K562 (cell line): ENCODE measurements at regions not wholly inside any gene's neighbourhood (a gene's known extent, or its start where the extent isn't known, plus 50 kb on each side); places are given as distances from the start of the nearest gene placed in this dataset.

Experiments
- ATAC-seq: fragments of 200-7000 bp; cut with Tn5 transposase; 3 replicates; pipeline ENCODE4 v1.9.1; 2020; ENCODE audit warnings: moderate library complexity
- BruUV-seq: library from RNA; stranded (reverse); fragments of 400-500 nt; replicated peaks from 2 replicates; lab custom pipeline; 2021; lab: Mats Ljungman, UMichigan
- CTCF ChIA-PET: fragments of 300-600 bp; formaldehyde crosslinking; extraction: SDS; loops from one replicate; lab custom pipeline; 2021; ENCODE audit warnings: low intra/inter-chr PET ratio; lab: Yijun Ruan, JAX
- POLR2A ChIA-PET: fragments of 300-600, 350-650 bp; sonication (Branson Sonifier 250); formaldehyde crosslinking; extraction: SDS; loops from one replicate; lab custom pipeline; 2021; ENCODE audit warnings: antibody characterized with exemption, inconsistent platforms; lab: Yijun Ruan, JAX
- DNase-seq, 4 experiments: peaks; one replicate each; pipeline versions ENCODE4 v3.0.0 to v3.0.0-alpha.2; 2011 to 2018; ENCODE audit warnings: low spot score in 3 of 4, mixed read lengths in 3 of 4; ENCODE audit errors: extremely low read depth in 1 of 4
- FAIRE-seq: peaks from 2 replicates; lab custom pipeline; 2011; peaks lifted over from hg19 to GRCh38; lab: Jason Lieb, UNC
- H2AFZ ChIP-seq: 2 replicates; pipeline ENCODE4 v1.6.0; 2011; ENCODE audit warnings: low read depth, low read length, control low read depth, inconsistent platforms
- H3K27ac ChIP-seq: fragments of 200-600 bp; 3 replicates; pipeline ENCODE4 v1.8.0; 2011; ENCODE audit warnings: low read depth, mild to moderate bottlenecking, control low read depth, inconsistent platforms, low read length, moderate library complexity, mixed read lengths; ENCODE audit errors: extremely low read depth
- H3K27me3 ChIP-seq, 2 experiments: fragments of 300-600 bp in 1 of 2; 2 replicates in 1 of 2; 3 replicates in 1 of 2; pipeline versions ENCODE4 v1.6.0 to v1.8.0; 2011; ENCODE audit warnings: inconsistent platforms in 2 of 2, low read length in 2 of 2, mild to moderate bottlenecking in 1 of 2, mixed read lengths in 1 of 2, moderate library complexity in 1 of 2; ENCODE audit not compliant: control insufficient read depth in 2 of 2, insufficient read depth in 2 of 2
- H3K36me3 ChIP-seq: fragments of 300-600 bp; 3 replicates; pipeline ENCODE4 v1.8.0; 2011; ENCODE audit warnings: mild to moderate bottlenecking, low read length, inconsistent platforms; ENCODE audit not compliant: control insufficient read depth, insufficient read depth
- H3K4me1 ChIP-seq, 2 experiments: fragments of 200-600 bp in 1 of 2; replicated peaks in 1 of 2; 2 replicates in 1 of 2; 3 replicates in 1 of 2; pipeline versions ENCODE4 v1.5.1 to v1.8.0; 2011; ENCODE audit warnings: inconsistent platforms in 2 of 2, low read length in 2 of 2, mild to moderate bottlenecking in 1 of 2, mixed read lengths in 1 of 2, moderate library complexity in 1 of 2; ENCODE audit not compliant: control insufficient read depth in 2 of 2, insufficient read depth in 2 of 2
- H3K4me2 ChIP-seq: 2 replicates; pipeline ENCODE4 v1.6.1; 2011; ENCODE audit warnings: low read length, control low read depth, inconsistent platforms, mixed read lengths; ENCODE audit not compliant: insufficient read depth
- H3K4me3 ChIP-seq: fragments of 200-600 bp; sonication (generic), shearing (Covaris generic); 2 replicates; pipeline ENCODE4 v1.5.1; 2016; ENCODE audit warnings: control low read depth, inconsistent platforms
- H3K79me2 ChIP-seq: fragments of 200-600 bp; 3 replicates; pipeline ENCODE4 v1.8.0; 2011; ENCODE audit warnings: low read length, inconsistent platforms; ENCODE audit not compliant: control insufficient read depth, insufficient read depth
- H3K9ac ChIP-seq, 2 experiments: 2 replicates each; pipeline versions ENCODE4 v1.6.0 to v1.6.1; 2011; ENCODE audit warnings: low read depth in 2 of 2, low read length in 2 of 2, control low read depth in 1 of 2, inconsistent platforms in 1 of 2, mild to moderate bottlenecking in 1 of 2, mixed read lengths in 1 of 2; ENCODE audit not compliant: insufficient read depth in 1 of 2
- H3K9me1 ChIP-seq: one replicate; pipeline ENCODE4 v1.6.0; 2011; ENCODE audit warnings: inconsistent platforms, mild to moderate bottlenecking, low read length, moderate library complexity; ENCODE audit not compliant: control insufficient read depth, insufficient read depth
- H3K9me3 ChIP-seq: replicated peaks from 2 replicates; pipeline ENCODE4 v1.5.1; 2011; ENCODE audit warnings: low read depth, low read length, inconsistent platforms; ENCODE audit not compliant: control insufficient read depth, insufficient read depth
- H4K20me1 ChIP-seq: replicated peaks from 2 replicates; pipeline ENCODE4 v1.6.1; 2011; ENCODE audit warnings: low read length, inconsistent platforms, mixed read lengths; ENCODE audit not compliant: control insufficient read depth, insufficient read depth
- CBFB ChIP-seq: sonication (generic); formaldehyde crosslinking; IDR thresholded peaks from 2 replicates; pipeline ENCODE4 v1.4.0; 2020; ENCODE audit warnings: mild to moderate bottlenecking, missing genetic modification reagents
- CBX1 ChIP-seq: sonication (generic); IDR thresholded peaks from 2 replicates; pipeline ENCODE4 v1.6.1; 2016; ENCODE audit warnings: antibody characterized with exemption, low read depth, mild to moderate bottlenecking
- ETV6 ChIP-seq, 3 experiments: fragments of 150-350 bp in 1 of 3; sonication (generic) in 1 of 3; formaldehyde crosslinking in 1 of 3; IDR thresholded peaks; 2 replicates each; pipeline versions ENCODE4 v1.6.1 to v1.8.0; 2014 to 2022; ENCODE audit warnings: borderline replicate concordance in 2 of 3, low read depth in 2 of 3, antibody characterized with exemption in 1 of 3, low read length in 1 of 3, mild to moderate bottlenecking in 1 of 3, missing genetic modification reagents in 1 of 3
- FOXK2 ChIP-seq, 2 experiments: fragments of 450-650 bp; IDR thresholded peaks in 1 of 2; conservative IDR thresholded peaks in 1 of 2; 2 replicates each; pipeline ENCODE4 v1.6.1; 2016; ENCODE audit warnings: low read depth in 2 of 2, mild to moderate bottlenecking in 1 of 2
- MEF2D ChIP-seq: conservative IDR thresholded peaks from 2 replicates; pipeline ENCODE4 v1.6.1; 2016; ENCODE audit warnings: low read depth, missing genetic modification characterization, missing compliant biosample characterization
- POLR3G ChIP-seq: IDR thresholded peaks from 2 replicates; pipeline ENCODE4 v1.6.1; 2011; ENCODE audit not compliant: insufficient read length, insufficient replicate concordance; ENCODE audit errors: extremely low read depth
- PREB ChIP-seq: sonication (generic); formaldehyde crosslinking; IDR thresholded peaks from 2 replicates; pipeline ENCODE4 v1.8.1; 2023; ENCODE audit warnings: mild to moderate bottlenecking, missing genetic modification reagents
- RAD51 ChIP-seq: fragments of 450-650 bp; IDR thresholded peaks from 2 replicates; pipeline ENCODE4 v1.7.1; 2016; ENCODE audit warnings: low read depth, mild to moderate bottlenecking, borderline replicate concordance
- RBM34 ChIP-seq: fragments of 200-400 bp; formaldehyde crosslinking; IDR thresholded peaks from 2 replicates; pipeline ENCODE4 v1.6.1; 2018; ENCODE audit warnings: low read length, borderline replicate concordance; ENCODE audit not compliant: insufficient read depth
- SETDB1 ChIP-seq: IDR thresholded peaks from one replicate; pipeline ENCODE4 v1.6.1; 2012; ENCODE audit warnings: low read length, control low read depth, inconsistent platforms
- YY1 ChIP-seq, 3 experiments: IDR thresholded peaks; 2 replicates each; pipeline ENCODE4 v1.6.1; 2011; ENCODE audit warnings: low read length in 2 of 3, mild to moderate bottlenecking in 2 of 3, moderate library complexity in 2 of 3, borderline replicate concordance in 1 of 3, control low read depth in 1 of 3, low read depth in 1 of 3; ENCODE audit not compliant: insufficient read depth in 3 of 3, insufficient replicate concordance in 2 of 3, control insufficient read depth in 1 of 3, insufficient read length in 1 of 3; ENCODE audit errors: extremely low read depth in 1 of 3
- ZNF507 ChIP-seq: conservative IDR thresholded peaks from 2 replicates; pipeline ENCODE4 v1.6.1; 2017; ENCODE audit warnings: missing genetic modification characterization, missing compliant biosample characterization
- WGBS: fragments of 100-300 bp; shearing (Covaris generic); methylation state at CpG from one replicate; pipeline ENCODE4 v1.1.6; 2016; ENCODE audit warnings: low coverage, mixed read lengths; ENCODE audit not compliant: insufficient coverage; ENCODE audit errors: missing lambda C conversion rate; 5-methylcytosine and 5-hydroxymethylcytosine counted together
- in situ Hi-C: fragments of 300-500 bp; cut with MboI; formaldehyde crosslinking; loops from 4 replicates; pipeline ENCODE4 v1.15.0; 2018; ENCODE audit warnings: inconsistent platforms, mixed read lengths
- intact Hi-C: fragments of 100-400 bp; cut with micrococcal nuclease; formaldehyde crosslinking; loops from 2 replicates; pipeline ENCODE4 v1.14.2; 2022

- no peaks in the 10 kb centered on the region; the same call in 1 of the 2 replicates for H3K9me3 ChIP-seq
- TF ChIP-seq RAD51 (no peak), ZNF507 (tag) (no peak), POLR3G (no peak)
- no peaks in the 10 kb centered on the region for H3K9me1 ChIP-seq
- H2AFZ ChIP-seq: peak overlapping the region; percentile 90
- H3K27ac ChIP-seq: peak overlapping the region; percentile 84; the same call in 2 of the 3 replicates
- no TSS peak for BruUV-seq
- no peaks in the 10 kb centered on the region for H3K36me3 ChIP-seq
- POLR2A ChIA-PET: no interaction called here
- in situ Hi-C loops (no loop called here), intact Hi-C loops (no loop called here)
- H3K4me2 ChIP-seq: peak overlapping the region; percentile 39
- H3K27me3 ChIP-seq: no peaks in the 10 kb centered on the region
- DNase-seq (no peak), ATAC-seq (peak; percentile 18; the same call in 2 of the 3 replicates), FAIRE-seq (no peak)
- no peaks in the 10 kb centered on the region for H3K79me2 ChIP-seq
- peaks cover 0 to 11% of the 10 kb centered on the region in 2 experiments; a peak in 2 of 5 replicates for H3K4me1 ChIP-seq
- no peak overlapping the region for H3K4me3 ChIP-seq
- peak overlapping the region in 1 of 2 experiments; percentile 41; a peak in 2 of 4 replicates for H3K9ac ChIP-seq
- 0% methylated on average over 3 of the region's 3 CpGs for WGBS
- CTCF ChIA-PET: no interaction called here
- no peaks in the 10 kb centered on the region for H4K20me1 ChIP-seq
Measured at GRCh38 chr5:87081016-87081415, 186.7 kb upstream of the RASA1 start.

GRCh38 chr5:87081511-87082372 lies 185.9 kb upstream of the RASA1 start:
- FAIRE-seq: peak; percentile 64
- BruUV-seq: no TSS peak
- no peaks in the 10 kb centered on the region for H3K79me2 ChIP-seq
- ATAC-seq: peak; percentile 86
- POLR2A ChIA-PET: no interaction called here
- H2AFZ ChIP-seq: peak overlapping the region; percentile 90
- H3K4me2 ChIP-seq: peak overlapping the region; percentile 39
- H3K4me1 ChIP-seq: peaks cover 0 to 11% of the 10 kb centered on the region in 2 experiments; a peak in 2 of 5 replicates
- in situ Hi-C loops: no loop called here
- no peaks in the 10 kb centered on the region for H3K9me1 ChIP-seq
- WGBS: 20% methylated on average over 4 of the region's 4 CpGs
- no peaks in the 10 kb centered on the region for H3K27me3 ChIP-seq
- peak overlapping the region; percentile 84 for H3K27ac ChIP-seq
- H3K36me3 ChIP-seq: no peaks in the 10 kb centered on the region
- no peak overlapping the region for H3K4me3 ChIP-seq
- peak in 2 of 4 experiments; percentile 57 to 61 for DNase-seq
- H3K9me3 ChIP-seq: no peaks in the 10 kb centered on the region; the same call in 1 of the 2 replicates
- H4K20me1 ChIP-seq: no peaks in the 10 kb centered on the region
- H3K9ac ChIP-seq: peak overlapping the region in 1 of 2 experiments; percentile 41; a peak in 2 of 4 replicates
- intact Hi-C loops: no loop called here
- CTCF ChIA-PET: no interaction called here
- TF ChIP-seq SETDB1 (no peak), FOXK2 (conservative IDR thresholded peaks at IDR 0.05 in 1 of 2, IDR thresholded peaks at IDR 0.05 in 1 of 2; ENCODE audit: low read depth in 2 of 2) (peak in 1 of 2 experiments; percentile 13; a peak in 1 of 4 replicates), CBFB (CRISPR knock-in tag) (no peak), ETV6 (IDR thresholded peaks at IDR 0.05; ENCODE audit: borderline replicate concordance in 1 of 2, low read depth in 2 of 2, low read length in 1 of 2) (peak in 1 of 2 experiments; percentile 64; a peak in 1 of 4 replicates), ETV6 (CRISPR knock-in tag; IDR thresholded peaks at IDR 0.05; ENCODE audit: borderline replicate concordance) (no peak), MEF2D (peak; percentile 59; the same call in 1 of the 2 replicates), CBX1 (no peak), YY1 (IDR thresholded peaks at IDR 0.05; ENCODE audit: borderline replicate concordance in 1 of 3, control insufficient read depth in 1 of 3, extremely low read depth in 1 of 3, insufficient read depth in 3 of 3, insufficient read length in 1 of 3, insufficient replicate concordance in 2 of 3, low read depth in 1 of 3, low read length in 2 of 3) (no peak), RBM34 (no peak), PREB (no peak)
